ENCODE measurements at regions not wholly inside any gene's neighbourhood (a gene's known extent, or its start where the extent isn't known, plus 50 kb on each side); places are given as distances from the start of the nearest gene placed in this dataset.

DNA sequence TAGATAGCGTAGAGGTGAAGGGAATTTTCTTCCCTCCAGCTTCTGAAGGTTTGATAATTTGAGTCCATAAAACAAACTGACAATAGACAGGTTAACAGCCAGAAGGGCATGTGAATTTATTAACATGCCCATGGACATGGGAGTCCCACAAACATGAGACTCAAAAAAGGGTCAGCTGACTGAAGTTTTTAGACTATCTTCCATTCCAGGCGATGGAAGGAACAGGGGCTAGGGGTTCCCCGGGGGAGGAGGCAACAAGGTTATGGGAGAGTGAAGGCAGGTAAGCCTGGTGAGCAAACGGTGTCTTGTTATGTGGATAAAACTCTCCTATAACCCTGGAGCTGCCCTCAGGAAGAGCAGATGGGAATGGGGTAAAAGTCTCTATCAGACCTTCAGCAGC, 81.5 kb upstream of the SORBS2 start:
- FAIRE-seq (no peak), DNase-seq (ENCODE audit: low spot score) (no peak)

DNA sequence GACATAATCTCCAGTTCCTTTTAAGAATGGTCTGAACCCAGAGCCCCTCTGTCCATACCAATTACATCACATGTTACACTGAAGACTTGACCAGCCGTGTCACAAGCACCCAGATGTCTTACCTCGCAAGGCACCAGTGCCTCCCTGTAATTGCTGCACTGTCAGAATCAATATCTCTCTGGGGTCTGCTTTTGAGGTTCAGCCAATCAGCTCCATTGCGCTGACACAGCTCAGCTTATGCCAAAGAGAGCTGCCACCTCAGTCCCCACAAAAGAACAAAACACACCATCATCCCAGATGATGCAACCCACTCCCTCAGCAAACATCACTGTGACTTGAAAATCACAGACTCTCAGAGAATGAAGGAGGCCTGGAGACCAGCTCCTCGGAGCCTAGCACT, 82.5 kb upstream of the SORBS2 start:
- no peak for DNase-seq (ENCODE audit: low spot score)
- no peak for FAIRE-seq

DNA sequence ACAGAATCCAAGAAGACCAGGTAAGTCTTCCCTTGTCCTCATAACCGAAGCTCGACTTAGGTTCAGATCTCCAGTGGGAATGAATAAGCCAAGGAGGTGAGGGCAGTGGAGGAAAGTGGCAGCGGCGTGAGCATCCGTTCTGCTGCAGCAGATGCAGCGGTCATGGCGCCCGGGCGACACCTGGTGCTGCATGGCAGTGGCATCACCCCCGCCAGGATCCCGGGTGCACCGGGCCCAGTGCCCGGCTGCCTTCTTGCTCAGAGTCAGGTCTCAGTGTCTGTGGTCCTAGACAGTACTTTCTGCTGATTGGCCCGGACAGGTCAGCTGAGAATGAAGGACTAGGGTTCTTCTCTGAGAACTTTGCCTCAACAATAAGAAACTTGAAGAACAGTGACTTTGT, 83.4 kb upstream of the SORBS2 start:
- no peak for DNase-seq (ENCODE audit: low spot score)
- no peak for FAIRE-seq

- FAIRE-seq (no peak), DNase-seq (ENCODE audit: low spot score) (no peak)
Measured at GRCh38 chr4:185895866-185896265, 83.9 kb upstream of the SORBS2 start.

DNA sequence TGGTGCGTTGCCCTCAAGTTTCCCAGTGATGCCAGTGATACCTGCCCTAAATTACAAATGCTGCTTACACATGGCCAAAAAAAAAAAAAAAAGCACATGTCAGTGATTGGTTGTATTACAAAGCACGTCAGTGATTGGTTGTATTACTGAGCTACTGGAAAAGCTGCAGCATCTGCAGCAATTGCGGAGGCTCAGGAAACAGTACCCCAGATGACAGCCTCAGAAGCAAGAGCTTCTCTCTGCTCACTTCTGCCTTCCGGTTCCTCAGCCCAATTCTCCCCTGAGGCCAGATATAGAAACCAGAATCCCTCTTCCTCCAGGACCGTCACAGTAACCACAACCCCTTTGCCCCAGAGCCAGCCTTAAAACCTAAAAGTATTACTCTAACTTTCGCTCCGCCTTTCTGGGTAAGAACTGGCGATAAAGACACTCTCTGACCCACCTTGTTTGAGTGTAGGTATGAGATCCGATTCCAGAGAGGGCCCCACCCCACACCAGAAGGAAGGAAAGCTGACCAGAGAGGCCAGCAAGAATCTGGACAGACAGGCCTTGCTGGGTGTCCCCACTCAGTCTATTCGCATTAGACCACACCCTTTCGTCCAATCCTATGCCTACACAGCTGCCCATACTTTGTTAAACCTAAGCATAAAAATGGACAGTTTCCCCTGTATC, 85.0 kb upstream of the SORBS2 start:
- FAIRE-seq (no peak), DNase-seq (ENCODE audit: low spot score) (no peak)

DNA sequence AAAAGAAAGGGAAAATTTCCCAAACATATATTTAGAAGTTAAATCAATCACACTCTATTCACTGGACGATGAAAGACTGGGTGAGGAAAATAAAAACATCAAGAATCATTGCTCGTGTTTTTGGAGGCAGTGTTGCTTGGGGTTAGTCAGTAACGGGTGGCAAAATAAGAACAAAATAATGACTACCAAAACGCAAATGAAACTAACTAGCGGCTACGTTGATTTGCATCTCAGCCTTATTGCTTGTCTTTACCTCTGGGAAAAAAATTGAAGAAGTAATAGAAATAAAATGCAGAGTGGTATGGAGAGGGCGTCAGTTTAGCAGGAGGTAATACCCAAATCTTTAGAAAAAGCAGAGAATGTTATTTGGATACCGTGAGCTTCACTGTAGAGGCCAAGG, 86.4 kb upstream of the SORBS2 start:
- no peak for DNase-seq (ENCODE audit: low spot score)
- no peak for FAIRE-seq

DNA sequence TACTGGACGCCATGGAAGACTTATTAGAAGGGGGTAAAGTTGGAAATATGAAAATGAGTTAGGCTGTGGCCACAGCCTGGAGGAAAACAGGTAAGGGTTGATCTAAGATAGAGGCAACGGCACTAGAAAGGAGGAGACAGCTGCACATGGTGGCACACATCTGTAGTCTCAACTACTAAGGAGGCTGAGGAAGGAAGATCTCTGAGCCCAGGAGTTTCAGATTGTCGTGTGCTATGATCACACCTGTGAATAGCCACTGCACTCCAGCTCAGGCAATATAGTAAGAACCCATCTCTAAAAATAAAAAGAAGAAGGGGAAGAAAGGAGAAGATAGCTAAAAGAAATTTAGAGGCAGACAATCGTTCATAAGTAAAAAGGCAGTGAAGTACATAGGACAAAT, 87.8 kb upstream of the SORBS2 start:
- FAIRE-seq (no peak), DNase-seq (ENCODE audit: low spot score) (no peak)

DNA sequence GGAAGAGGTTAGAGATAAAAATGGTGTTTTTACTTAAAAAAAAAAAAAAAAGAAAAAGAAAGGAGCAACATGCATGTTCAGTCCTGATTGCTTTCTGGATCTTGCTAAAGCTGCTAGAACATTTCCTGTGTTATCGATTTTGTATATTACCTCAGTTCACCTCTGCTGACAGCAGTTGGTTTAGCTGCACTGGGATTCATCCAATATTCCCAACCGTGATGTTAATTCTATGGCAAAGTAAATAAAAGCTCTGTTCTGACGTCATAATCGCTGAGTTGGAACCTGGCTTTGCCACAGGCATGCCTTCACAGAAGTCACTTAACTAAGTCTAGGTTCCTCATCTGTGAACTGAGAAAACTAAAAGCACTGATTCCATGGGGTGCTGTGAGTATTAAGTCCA, 90.7 kb upstream of the SORBS2 start:
- no peak for DNase-seq (ENCODE audit: low spot score)
- FAIRE-seq = no peak

- DNase-seq (ENCODE audit: low spot score) (no peak), FAIRE-seq (no peak)
Measured at GRCh38 chr4:185903205-185903604, 91.2 kb upstream of the SORBS2 start.

GRCh38 chr4:185904381-185904780, 92.4 kb upstream of the SORBS2 start:
- no peak for FAIRE-seq
- DNase-seq (ENCODE audit: low spot score) = no peak

DNA sequence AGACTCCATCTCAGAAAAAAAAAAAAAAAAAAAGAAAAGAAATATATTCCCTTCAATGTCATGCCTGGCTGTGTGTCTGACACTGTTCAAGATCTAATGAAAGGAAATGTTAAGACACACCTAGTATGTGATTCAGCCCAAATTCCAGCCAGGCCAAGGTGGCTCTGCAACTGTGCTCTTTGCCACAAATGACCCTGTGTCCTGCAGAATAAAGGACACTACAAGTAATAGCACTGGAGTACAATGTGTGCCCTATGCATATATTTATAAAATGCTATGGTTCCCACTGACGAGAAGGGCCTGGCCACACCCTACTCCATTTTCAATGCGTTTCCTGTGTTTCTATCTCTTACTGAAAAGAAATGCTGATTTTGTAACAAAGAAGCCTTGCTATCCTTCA, 98.0 kb upstream of the SORBS2 start:
- no peak for DNase-seq (ENCODE audit: low spot score)
- FAIRE-seq = no peak

- FAIRE-seq (no peak), DNase-seq (ENCODE audit: low spot score) (no peak)
Measured at GRCh38 chr4:185911556-185912064, 99.6 kb upstream of the SORBS2 start.

GRCh38 chr4:185912779-185913178, 100.8 kb upstream of the SORBS2 start:
- no peak for DNase-seq (ENCODE audit: low spot score)
- FAIRE-seq = no peak

DNA sequence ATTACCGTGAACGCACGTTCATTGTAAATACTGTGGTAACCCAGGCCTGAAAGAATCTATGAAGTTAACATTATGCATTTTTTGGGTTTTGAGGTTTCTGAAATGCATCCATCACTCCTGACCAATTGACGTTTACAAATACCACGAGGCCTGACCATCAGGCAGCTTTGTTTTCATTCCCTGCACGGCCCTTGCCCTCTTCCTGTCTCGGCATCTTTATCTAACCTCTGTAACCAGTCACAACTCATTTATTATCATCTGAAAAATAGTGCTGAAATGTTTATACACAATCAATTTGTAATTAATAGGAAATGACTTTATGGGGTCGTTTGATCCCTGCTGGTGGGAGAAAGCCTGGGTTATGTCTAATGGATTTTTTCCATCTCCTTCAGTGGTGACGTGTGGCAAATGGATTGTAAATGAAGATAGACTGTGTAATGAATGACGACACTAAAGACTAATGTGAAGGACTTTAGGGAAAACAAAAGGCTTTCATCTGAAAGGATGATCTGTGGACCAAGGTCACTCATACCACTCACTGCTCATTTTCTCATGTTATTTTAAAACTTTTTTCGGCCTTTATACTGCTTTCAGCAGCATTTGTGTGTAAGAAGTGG, 102.7 kb upstream of the SORBS2 start:
- FAIRE-seq (no peak), DNase-seq (ENCODE audit: low spot score) (peak; percentile 40)

GRCh38 chr4:185915271-185915670, 103.3 kb upstream of the SORBS2 start:
- no peak for FAIRE-seq
- DNase-seq (ENCODE audit: low spot score) = no peak

GRCh38 chr4:185915817-185916216, 103.8 kb upstream of the SORBS2 start:
- DNase-seq (ENCODE audit: low spot score) = no peak
- FAIRE-seq = no peak

DNA sequence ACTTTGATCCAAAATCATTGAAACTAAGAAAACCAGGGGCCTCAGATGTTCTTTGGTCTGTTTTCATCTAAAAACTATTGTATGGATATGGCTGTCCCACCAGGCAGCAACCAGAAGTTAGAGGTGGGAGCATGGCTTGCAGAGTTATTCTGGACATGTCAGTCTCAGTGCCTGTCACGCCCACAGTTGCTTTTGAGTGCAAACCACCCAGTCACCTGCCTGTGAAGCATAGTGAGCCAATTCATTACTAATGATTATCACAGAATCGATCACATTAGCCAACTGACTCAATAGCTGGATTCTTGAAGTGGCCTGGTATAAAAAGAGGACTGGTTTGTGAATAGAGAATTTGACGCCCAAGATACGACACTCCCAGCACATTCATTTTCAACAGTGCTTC, 104.2 kb upstream of the SORBS2 start:
- FAIRE-seq (no peak), DNase-seq (ENCODE audit: low spot score) (no peak)

- FAIRE-seq = no peak
- no peak for DNase-seq (ENCODE audit: low spot score)
Measured at GRCh38 chr4:185916683-185917082, 104.7 kb upstream of the SORBS2 start.

DNA sequence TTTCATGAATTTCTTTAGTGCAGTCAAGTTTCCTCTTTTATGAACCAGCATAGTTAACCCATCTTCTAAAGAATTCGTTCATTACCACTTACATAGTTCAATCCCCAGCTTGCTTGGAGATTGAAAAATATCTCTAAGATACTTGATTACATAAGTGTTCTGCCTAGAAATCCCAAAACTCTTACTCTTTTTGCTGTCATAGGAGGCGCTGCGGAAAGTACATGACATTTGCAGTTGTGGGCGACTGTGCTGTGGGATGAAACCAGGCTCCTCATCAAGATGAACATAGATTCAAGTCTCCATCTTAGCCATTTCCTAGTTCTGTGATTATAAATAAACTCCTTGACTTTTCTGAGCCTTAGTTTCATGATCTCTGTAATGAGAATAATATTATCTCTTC, 107.1 kb upstream of the SORBS2 start:
- DNase-seq (ENCODE audit: low spot score) (no peak), FAIRE-seq (no peak)

GRCh38 chr4:185920171-185920570, 108.2 kb upstream of the SORBS2 start:
- FAIRE-seq = no peak
- peak; percentile 33 for DNase-seq (ENCODE audit: low spot score)

DNA sequence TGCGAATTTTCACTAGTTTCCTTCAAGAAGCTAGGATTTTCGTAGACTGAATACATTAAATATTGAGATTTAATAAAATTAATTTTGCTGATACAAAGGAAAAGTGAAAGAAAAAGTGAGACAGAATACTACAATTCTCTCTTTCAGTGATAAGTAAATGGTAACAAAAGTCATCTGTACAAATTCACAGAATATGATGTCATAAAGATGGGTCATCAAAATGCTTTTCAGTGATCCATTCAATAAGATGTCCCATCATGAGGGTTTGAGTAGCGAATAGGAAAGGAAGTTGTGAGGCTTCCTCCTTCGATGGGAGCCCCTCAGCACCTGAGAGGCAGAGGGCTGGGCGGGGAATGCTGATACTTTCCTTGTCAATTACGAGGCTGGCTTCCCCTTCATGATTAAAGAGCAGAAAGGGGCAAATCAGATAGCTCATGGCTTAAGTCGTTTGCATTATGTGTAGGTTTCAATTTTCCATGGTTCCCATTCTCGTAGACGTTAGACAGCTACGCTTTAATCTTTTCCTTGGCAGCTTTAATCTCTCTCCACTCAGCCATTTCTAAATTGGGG, 108.8 kb upstream of the SORBS2 start:
- FAIRE-seq (no peak), DNase-seq (ENCODE audit: low spot score) (no peak)

DNA sequence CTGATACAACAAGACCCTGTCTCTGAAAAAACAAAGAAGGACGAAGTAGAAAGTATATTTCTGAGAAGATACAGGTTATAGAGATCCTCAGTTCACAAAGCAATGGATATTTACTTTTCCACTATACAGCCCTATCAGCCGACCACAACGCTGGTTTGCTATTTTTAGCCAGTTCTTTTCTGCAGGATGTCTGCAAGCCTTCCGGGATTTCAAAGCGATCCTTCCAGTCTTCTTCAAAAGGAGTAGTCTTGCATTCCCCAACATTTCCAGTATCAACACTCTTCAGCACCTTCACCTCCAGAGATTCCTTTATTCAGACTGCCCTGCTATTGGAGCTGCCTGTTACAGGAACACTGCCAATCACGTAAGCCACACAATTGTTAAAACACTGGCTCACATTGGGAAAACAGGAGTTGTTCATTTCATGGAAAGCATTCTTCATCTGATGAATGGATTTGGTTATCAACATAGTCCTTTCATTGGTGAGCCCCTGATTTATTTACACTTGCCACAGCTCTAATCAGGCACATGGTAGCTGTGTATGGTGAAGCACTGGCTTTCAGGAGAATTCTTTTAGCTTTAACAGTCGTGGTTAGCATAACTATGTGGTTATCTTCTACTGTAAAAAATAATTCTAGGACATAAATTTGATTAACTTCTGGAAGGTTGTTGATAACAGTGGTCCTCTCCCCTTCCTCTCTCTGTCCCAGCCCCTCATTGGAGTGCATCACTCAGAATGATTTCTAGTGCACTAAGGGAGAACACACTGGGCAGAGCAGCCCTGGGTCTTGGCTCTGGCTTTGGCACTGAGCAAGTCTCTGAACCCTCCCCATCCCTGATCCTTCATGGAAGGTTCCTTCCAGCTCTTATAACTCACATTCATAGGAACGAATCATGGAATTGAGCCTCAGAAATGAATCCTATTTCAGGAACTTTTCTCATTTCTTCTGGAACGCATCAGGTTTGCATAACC, 109.9 kb upstream of the SORBS2 start:
- FAIRE-seq = no peak
- DNase-seq (ENCODE audit: low spot score) = no peak

All from urothelium cell line (cell line).